GM21737 (cell line): ENCODE measurements at regions not wholly inside any gene's neighbourhood (a gene's known extent, or its start where the extent isn't known, plus 50 kb on each side); places are given as distances from the start of the nearest gene placed in this dataset.

Experiments used
- ATAC-seq: cut with Tn5 transposase; IDR thresholded peaks from one replicate; pipeline ENCODE4 v1.9.1; 2021; ENCODE audit warnings: mild to moderate bottlenecking, moderate library complexity; ENCODE audit not compliant: unreplicated experiment

GRCh38 chr13:94968757-94969086, 256.4 kb upstream of the SOX21 start:
- no peak for ATAC-seq

DNA sequence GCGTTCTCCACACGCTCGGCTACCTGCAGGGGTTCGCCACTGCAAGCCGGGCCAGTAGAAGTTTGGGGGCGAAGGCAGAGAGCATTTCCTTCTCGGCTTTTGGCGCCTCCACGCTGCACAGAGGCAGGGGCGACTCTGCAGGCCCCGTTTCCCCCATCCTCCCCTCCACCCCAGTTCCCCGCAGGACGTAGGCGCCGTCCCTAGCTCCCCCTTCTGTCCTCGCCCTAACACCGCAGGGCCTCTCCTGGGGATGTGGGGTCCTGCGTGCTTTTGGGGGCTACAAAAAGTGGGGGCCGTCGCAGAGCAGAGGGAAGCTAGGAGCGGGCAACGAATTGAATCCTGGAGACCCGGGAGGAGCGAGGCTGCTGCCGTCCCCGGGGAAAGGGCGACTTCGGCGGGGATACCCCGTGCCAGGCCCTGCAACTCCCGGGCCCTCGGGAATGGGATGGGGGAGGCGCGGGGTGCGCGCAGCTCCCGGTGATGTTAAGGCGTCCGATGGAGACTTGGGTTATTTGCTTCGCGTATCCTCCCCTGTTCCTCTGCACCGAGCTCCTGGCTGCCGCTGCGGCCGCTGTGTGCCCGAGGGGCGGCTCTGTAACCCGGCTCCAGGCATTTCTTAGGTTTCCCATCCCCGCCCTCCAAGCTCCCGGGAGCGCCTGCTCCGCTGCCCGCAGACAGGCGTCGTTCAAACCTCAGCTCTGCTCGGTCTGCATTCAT, 255.9 kb upstream of the SOX21 start:
- ATAC-seq, result no peak

GRCh38 chr13:94967183-94968039, 255.1 kb upstream of the SOX21 start:
- ATAC-seq, result no peak

DNA sequence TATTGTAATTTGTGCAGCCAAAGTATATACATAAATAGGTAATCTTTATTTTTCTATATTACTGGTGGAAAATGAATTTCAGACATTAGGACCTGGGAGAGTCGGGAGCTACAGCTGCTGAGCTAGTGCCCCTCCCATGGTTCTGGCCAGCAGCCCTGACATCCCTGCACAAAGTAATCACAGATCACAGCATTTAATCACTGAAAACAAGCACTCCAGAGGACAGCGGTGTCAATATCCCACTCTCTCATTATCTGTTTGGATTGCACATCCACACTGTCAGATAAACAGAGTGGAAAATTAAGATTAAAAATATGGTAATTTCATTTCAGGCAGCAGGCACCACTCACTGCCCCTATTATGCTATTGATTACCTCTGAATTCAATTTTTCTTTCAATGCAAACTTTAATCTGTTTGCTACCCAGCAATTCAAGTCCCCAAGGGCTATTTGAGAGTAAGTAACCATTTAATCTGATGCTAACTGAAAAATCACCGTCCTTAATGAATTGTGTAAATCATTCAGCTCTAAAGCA, 254.1 kb upstream of the SOX21 start:
- ATAC-seq, result no peak

GRCh38 chr13:94959626-94960025, 247.3 kb upstream of the SOX21 start:
- ATAC-seq, result no peak

DNA sequence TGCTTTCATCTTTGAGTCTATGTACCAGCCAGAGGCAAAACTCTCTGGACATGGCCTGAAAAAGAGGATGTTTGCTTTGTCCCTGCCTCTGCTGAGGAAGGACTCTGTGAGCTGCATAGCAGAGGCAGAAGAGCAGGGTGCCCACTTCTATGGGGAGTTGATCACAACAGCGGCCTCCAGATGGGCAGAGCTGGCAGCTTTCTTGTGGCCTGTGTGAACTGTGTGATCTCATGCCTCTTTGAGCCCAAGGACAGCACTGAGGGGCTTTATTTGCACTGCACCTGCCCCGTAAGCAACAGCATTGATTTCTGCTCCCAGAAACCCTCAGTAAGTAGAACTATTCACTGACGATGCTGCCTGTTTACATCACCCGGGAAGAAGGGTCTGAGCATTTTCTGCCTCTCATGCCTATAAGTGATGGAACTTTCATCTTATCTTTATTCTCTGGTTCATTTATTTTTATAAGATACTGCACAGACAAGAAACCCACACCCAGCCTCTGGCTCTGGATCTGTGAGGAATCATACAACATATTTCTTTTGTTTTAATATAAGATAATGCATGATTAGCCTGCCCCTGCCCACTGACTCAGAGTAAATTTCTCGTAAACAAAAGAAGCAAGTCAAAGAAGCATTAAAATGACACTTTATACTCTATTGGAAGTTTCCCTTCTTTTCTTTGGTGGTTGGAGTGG, 244.2 kb upstream of the SOX21 start:
- no peak for ATAC-seq

- no peak for ATAC-seq
Measured at GRCh38 chr13:94952787-94953186, 240.4 kb upstream of the SOX21 start.

DNA sequence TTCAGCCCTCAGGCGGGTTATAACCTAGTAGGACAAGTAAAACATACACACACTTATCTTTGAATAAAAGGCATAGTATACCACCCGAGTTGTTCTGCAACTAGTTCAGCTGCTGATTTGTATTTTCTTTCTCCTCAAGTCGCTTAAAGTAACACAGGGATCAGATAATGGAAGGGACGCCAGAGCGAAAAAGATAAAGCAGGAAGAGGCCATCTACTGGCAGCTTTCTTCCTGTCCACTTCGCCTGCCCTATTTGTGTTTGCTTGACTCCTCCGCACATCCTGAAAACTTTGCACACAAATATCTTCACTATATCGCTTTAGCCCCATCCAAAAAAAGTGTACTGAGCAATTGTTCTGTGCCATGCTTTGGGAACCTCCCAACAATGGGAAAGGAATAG, 238.0 kb upstream of the SOX21 start:
- no peak for ATAC-seq

GRCh38 chr13:94947965-94948371, 235.6 kb upstream of the SOX21 start:
- no peak for ATAC-seq

DNA sequence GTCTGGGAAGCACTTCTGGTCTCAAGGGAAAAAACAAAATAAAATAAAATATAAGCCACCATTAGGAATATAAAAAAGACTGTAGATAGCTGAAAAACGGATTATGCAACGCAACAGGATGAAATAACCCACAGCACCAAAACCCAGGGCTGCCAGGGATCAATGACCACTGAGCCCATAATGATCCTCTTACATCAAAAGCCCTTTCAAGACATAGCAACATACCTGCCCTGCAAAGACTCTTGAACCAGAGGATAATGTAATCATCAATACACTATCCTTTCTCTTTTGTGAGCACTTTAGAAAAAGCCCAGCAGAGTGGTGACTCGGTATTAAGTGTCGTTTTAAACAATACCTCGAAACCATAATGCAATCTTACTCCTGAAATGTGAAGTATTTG, 235.0 kb upstream of the SOX21 start:
- ATAC-seq, result no peak

DNA sequence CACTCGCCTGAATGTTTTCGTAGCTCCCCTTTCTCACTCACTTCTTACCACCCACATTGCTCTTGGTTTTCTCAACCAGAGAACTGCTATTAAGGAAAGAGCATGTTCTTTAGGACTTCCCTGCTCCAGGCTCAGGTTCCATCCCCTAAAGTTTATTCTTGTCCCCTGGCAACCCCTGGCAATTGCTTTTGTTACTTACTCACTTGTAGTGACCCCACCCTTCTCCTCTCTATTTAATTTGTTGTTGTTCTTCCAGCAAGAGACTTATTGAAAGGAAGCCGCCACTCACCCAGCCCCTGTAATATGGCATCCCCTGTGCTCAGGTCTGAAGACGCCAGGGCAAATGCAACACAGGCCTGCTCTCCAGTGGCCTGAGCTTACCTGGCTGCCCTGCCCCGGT, 233.7 kb upstream of the SOX21 start:
- no peak for ATAC-seq

DNA sequence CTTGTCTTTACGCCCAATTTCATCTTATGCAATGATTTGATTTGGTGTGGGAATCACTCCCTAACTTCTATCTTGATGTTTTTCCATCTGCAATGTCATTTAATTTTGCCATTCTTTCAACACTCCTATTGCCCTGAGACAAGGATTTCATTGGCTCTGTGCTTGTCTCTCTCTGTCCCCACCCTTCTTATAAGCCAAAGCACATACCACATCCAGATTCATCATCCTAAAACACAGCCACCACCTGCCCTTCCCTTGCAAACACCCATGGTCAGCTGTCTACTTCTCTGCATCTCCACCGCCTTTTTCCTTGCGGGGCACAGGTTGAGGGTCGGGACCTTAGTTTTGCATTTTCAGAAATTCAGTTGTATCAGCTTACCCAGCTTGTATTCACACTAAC, 225.8 kb upstream of the SOX21 start:
- ATAC-seq, result no peak

DNA sequence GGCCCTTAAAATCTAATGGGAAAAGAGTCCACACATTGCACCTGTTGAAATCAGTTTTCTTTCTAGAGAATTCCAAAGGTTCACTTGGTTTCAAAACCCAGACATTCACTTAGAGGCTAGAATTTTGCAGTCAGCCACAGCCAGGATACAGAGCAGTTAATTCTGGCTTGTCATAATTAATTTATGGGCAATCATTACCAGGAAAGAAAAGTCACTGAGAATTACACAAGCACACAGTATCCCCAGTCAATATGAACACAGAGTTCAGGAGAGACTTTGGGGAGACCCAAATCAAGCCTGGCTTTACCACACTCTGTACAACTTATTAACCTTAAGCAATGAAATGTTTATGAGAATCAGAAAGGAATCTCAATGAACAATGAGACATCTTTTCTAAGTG, 224.3 kb upstream of the SOX21 start:
- no peak for ATAC-seq

- ATAC-seq, result no peak
Measured at GRCh38 chr13:94933936-94934335, 221.6 kb upstream of the SOX21 start.

DNA sequence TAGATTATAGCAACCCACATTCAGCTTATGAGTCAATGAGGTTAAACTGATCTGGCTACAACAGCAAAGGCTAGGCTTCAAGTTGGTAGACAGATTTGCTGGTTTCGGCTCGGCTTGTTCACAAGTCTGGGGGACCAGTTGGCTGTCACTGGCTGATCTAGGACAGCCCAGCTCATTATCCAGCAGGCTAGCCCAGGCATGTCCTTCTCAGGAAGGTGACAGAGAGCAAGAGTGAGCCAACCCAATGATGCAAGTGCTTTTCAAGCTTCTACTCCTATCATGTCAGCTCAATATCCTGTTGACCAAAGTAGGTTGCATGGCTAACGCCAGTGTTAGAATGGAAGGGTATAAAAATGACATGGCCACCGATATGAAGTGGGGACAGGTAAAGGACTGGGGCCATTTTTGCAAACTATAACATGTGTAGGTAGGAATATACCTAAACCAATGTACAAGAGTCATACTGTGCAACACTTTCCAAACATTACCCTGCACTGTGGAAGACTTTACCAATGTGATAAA, 220.9 kb upstream of the SOX21 start:
- ATAC-seq, result no peak

DNA sequence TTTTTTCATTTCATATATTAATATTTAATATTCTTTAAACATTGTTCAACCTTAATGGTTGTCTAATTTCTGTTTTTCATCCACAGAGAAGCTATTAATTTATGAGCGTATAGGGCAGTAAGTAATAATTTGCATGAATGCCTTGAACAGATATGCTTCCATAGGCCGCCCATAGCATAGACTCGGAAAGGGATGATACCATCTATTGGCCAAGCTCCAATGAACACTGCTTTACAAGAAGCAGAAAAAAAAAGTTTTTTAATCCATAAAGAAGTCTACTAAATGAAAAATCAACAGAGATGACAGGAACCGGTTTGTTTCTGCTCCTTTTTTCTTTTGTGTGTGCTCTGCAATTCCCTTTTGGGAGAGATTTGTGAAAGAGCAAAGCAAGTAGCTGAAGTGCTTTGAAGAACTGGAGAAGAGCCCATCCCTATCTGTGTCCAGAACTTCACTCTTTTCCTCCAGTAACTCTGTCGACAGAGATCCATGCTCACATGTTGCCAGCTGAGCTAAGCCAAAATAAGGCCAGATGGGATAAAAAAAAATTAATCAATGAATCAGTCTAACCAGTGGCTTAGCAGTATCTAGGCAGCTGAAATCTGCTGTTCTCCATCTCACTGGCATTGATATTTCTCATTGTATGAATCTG, 215.9 kb upstream of the SOX21 start:
- no peak for ATAC-seq

DNA sequence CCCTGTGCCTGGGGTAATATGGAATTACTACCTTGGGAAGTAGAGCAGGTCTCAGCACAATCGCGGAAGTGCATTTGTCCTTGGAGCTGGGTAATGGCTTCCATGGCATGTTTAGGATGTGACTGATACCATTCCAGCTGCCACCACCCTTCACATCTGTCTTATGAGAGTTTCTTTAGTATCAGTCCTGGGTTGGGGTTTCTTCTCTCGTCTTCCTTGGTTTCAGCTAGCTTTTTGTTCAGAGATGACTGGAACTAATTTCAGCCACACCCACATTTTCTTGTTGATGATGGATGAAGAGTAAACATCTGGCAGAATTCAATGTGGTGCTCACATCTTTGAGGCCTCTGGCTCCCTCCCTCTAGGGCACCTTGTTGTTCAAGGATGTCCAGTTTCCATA, 212.9 kb upstream of the SOX21 start:
- no peak for ATAC-seq

GRCh38 chr13:94921181-94921580, 208.8 kb upstream of the SOX21 start:
- no peak for ATAC-seq

DNA sequence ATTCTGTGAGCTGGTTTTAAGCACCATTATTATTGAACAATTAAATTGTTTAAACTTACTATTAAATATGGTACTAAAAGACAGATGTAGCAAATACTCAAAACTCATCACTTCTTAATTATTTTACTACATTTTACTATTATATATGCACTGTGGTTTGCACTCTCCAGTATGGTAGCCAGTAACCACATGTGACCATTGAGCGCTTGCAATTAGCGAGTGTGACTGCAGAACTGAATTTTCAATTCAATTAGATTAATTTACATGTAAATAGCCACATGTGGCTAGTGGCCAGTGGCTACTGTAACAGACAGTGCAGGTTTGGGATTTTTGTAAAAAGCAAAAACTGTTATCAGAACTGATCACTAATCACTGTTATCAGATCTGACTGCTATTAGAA, 208.2 kb upstream of the SOX21 start:
- ATAC-seq, result no peak

DNA sequence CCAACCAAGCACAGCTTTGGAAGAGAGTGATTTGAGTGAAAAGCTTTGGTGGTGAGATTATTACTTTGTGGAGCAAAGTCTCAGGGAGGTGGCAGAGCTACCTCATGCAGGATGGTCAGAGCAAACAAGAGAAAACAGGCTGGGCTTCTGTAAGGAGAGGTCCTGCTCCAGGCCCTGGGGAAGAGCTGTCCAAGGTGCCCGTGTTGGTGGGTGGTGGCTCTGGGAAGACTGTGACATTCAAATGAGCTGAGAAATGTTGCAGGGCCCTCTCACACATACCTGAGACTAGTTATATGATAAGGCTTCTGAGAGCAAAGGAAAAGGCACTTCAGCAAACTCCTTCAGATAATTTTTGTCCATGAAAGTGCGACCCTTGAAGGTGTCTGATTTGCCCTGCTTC, 205.5 kb upstream of the SOX21 start:
- ATAC-seq, result no peak

DNA sequence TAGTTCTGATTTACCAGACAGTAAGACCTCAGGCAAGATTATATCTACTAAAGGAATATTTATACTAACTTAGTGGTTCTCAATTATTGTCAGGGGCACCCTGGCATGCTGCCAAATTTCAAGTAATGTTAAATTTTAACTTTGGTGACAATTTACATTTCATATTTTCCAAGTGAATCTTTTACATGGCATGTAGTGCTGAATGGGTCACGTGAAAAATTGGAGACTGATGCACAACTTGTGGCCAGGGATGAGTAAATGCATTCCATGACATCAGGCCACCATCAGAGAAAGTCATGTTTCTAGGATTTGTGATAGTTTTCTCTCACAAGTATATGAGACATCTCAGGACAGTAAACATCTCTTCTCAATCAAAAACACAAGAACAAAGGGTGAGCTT, 202.6 kb upstream of the SOX21 start:
- ATAC-seq, result no peak
